ENCODE measurements at regions not wholly inside any gene's neighbourhood (a gene's known extent, or its start where the extent isn't known, plus 50 kb on each side); places are given as distances from the start of the nearest gene placed in this dataset.

GRCh38 chr4:85084371-85085094, 118.0 kb upstream of the WDFY3 start:
- no peak overlapping the region for H3K27ac ChIP-seq
- intact Hi-C loops (cut with DNase I) = no loop called here
- no peak overlapping the region for H3K9ac ChIP-seq (ENCODE audit: low read depth in 2 of 2, low read length in 2 of 2)
- H3K9me3 ChIP-seq = no peaks in the 10 kb centered on the region
- TF ChIP-seq CTCF (IDR thresholded peaks at IDR 0.05) = peak; percentile 63
- H3K4me3 ChIP-seq = no peak overlapping the region
- H3K4me1 ChIP-seq = no peaks in the 10 kb centered on the region
- no peaks in the 10 kb centered on the region for H3K27me3 ChIP-seq
- no peaks in the 10 kb centered on the region for H3K36me3 ChIP-seq
- DNase-seq = peak; percentile 44

- no peak for TF ChIP-seq CTCF (IDR thresholded peaks at IDR 0.05)
- Histone ChIP-seq H3K4me3 (no peak overlapping the region), H3K4me1 (no peaks in the 10 kb centered on the region), H3K27me3 (no peaks in the 10 kb centered on the region), H3K36me3 (no peaks in the 10 kb centered on the region), H3K27ac (no peak overlapping the region), H3K9me3 (no peaks in the 10 kb centered on the region), H3K9ac (ENCODE audit: low read depth in 2 of 2, low read length in 2 of 2) (no peak overlapping the region)
- intact Hi-C loops (cut with DNase I) = no loop called here
- DNase-seq = no peak
Measured at GRCh38 chr4:85086721-85087120, 120.2 kb upstream of the WDFY3 start.

GRCh38 chr4:85092536-85092935, 126.0 kb upstream of the WDFY3 start:
- no peaks in the 10 kb centered on the region for H3K36me3 ChIP-seq
- H3K4me3 ChIP-seq = no peak overlapping the region
- no peaks in the 10 kb centered on the region for H3K9me3 ChIP-seq
- H3K4me1 ChIP-seq = no peaks in the 10 kb centered on the region
- H3K27ac ChIP-seq = no peak overlapping the region
- H3K9ac ChIP-seq (ENCODE audit: low read depth in 2 of 2, low read length in 2 of 2) = no peak overlapping the region
- no peak for DNase-seq
- intact Hi-C loops (cut with DNase I) = no loop called here
- no peaks in the 10 kb centered on the region for H3K27me3 ChIP-seq
- no peak for TF ChIP-seq CTCF (IDR thresholded peaks at IDR 0.05)

- no peak for TF ChIP-seq CTCF (IDR thresholded peaks at IDR 0.05)
- H3K4me3 ChIP-seq = no peak overlapping the region
- H3K27me3 ChIP-seq = no peaks in the 10 kb centered on the region
- no peak overlapping the region for H3K9ac ChIP-seq (ENCODE audit: low read depth in 2 of 2, low read length in 2 of 2)
- H3K4me1 ChIP-seq = no peaks in the 10 kb centered on the region
- DNase-seq = no peak
- intact Hi-C loops (cut with DNase I) = no loop called here
- H3K27ac ChIP-seq = no peak overlapping the region
- no peaks in the 10 kb centered on the region for H3K36me3 ChIP-seq
- H3K9me3 ChIP-seq = no peaks in the 10 kb centered on the region
Measured at GRCh38 chr4:85092943-85093342, 126.5 kb upstream of the WDFY3 start.

GRCh38 chr4:85094735-85095134, 128.2 kb upstream of the WDFY3 start:
- Histone ChIP-seq H3K4me1 (no peaks in the 10 kb centered on the region), H3K4me3 (no peak overlapping the region), H3K27ac (no peak overlapping the region), H3K27me3 (no peaks in the 10 kb centered on the region), H3K9ac (ENCODE audit: low read depth in 2 of 2, low read length in 2 of 2) (no peak overlapping the region), H3K36me3 (no peaks in the 10 kb centered on the region), H3K9me3 (no peaks in the 10 kb centered on the region)
- no peak for DNase-seq
- intact Hi-C loops (cut with DNase I) = no loop called here
- TF ChIP-seq CTCF (IDR thresholded peaks at IDR 0.05) = no peak

Measured in colonic mucosa (tissue), 4 donors.